ENCODE measurements at regions not wholly inside any gene's neighbourhood (a gene's known extent, or its start where the extent isn't known, plus 50 kb on each side); places are given as distances from the start of the nearest gene placed in this dataset.
"Not testable (repeated sequence)": the region's sequence is repeated elsewhere in the genome, so short reads cannot be mapped to it uniquely, and the experiment has no call there.

DNA sequence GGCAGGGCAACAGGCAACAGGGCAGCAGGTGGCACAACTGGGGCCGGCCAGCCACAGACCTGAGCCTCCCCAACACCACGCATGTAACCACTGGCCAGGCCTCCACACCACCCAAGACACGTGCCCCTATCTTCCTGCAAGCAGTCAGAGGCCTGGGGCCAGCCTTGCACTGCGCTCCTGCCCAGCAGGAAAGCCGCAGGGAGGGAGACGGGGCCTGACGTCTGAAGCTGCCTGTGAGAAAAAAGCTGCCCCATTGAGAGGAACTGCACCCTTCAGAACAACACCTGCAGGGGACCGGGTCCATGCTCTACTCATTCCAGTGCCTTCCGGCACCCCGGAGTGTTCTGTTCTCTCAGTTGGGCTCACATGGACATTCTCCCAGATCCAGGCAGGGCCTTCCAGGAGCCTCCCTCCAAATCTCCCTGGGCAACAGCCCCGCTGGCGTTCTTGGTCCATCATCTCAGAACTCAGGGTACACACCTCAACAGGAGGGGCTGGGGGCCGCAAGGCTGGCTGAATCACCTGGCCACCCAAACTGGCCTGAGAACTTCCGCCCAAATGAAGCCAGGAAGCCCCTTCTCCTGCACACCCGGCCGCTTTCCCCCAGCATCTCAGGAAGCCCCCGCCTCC lies 5403.6 kb upstream of the TPTE start:
- intact Hi-C loops (cut with DNase I), result not testable (repeated sequence)
- peak; percentile 62 for DNase-seq (ENCODE audit: low spot score)

DNA sequence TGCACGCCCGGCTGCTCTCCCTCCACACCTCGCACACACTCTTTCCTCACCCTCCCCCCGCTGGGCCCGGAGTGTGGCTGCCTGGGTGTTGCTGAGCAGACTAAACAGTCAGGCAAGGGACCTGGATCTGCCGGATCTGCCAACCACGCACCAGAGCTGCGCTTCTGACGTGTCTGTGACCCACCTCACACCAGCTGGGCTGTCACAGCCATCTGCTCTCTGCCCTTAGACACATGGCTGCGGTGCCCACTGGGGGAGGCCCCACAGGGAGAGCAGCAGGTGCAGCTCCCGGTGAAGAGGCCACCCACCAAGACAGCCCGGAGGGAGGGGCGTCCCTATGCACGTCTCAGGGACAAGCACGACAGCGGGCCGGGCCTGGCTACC lies 5403.1 kb upstream of the TPTE start:
- DNase-seq (ENCODE audit: low spot score); intact Hi-C loops (cut with DNase I): not testable (repeated sequence)

DNA sequence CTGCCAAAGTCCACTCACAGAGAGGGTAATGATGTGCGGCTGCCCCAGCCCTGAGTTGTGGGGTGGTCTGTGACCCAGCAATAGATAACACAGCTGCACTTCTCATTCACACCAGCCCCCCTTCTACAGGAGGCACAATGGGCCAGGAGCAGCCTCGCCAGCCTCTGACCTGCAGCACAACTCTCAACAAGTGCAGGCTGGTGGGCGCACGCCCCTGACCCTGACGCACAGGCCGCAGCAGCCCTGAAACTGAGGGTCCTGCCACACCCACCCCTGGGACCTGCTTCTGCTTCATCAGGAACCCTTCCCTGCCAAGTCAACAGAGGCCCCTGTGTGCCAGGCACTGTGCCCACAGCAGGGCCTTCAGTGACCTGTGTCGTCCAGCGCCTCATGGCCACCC lies 5402.2 kb upstream of the TPTE start:
- DNase-seq (ENCODE audit: low spot score), result peak; percentile 72

DNA sequence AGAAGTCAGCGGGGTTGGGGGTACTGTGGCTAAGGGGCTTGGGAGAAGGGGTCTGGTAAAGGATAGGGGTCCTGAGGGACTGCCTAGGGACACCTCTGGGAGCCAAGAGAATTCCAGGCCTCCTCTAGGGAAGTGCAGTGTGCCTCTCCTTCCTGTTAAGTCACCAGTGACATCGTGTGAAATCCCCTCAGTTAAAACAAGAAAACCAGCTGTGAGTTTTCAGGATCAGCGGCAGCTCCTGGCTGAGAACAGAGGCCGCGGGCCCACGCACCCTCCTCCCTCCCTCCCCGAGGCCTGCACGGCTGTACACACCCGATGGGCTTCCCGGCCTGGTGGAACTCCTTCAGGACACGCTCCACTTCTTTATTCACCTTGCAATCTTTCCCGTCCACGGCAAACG lies 5400.0 kb upstream of the TPTE start:
- DNase-seq (ENCODE audit: low spot score); intact Hi-C loops (cut with DNase I): not testable (repeated sequence)

More for the DNA sequence above, 5402.2 kb upstream of the TPTE start:
- intact Hi-C loops (cut with DNase I), result not testable (repeated sequence)

DNA sequence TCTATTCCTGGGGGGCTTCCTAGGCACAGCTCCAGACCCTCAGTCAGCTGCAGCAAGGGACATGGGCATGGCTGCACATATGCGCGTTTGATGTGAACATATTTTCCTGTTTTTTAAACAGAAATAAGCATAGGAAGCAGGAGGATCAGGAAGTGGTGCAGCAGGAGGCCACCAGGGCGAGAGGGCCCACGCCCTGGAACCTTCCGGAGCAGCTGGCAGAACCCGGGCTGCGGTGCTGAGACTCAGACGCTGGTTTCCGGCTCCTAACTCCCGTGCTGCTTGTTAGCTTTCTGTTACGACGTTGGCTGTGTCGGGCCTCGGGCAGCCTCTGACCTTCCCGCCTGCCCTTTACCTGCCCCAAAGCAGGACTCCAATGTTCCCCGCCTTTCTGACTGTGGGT lies 5399.5 kb upstream of the TPTE start:
- intact Hi-C loops (cut with DNase I); DNase-seq (ENCODE audit: low spot score): not testable (repeated sequence)

GRCh38 chr21:5123655-5124054 lies 5397.7 kb upstream of the TPTE start:
- peak; percentile 95 for DNase-seq (ENCODE audit: low spot score)
- intact Hi-C loops (cut with DNase I), result not testable (repeated sequence)

GRCh38 chr21:5128261-5128660 lies 5393.1 kb upstream of the TPTE start:
- intact Hi-C loops (cut with DNase I), result not testable (repeated sequence)
- DNase-seq (ENCODE audit: low spot score), result peak; percentile 99

GRCh38 chr21:5133824-5134223 lies 5387.6 kb upstream of the TPTE start:
- intact Hi-C loops (cut with DNase I), result not testable (repeated sequence)

DNA sequence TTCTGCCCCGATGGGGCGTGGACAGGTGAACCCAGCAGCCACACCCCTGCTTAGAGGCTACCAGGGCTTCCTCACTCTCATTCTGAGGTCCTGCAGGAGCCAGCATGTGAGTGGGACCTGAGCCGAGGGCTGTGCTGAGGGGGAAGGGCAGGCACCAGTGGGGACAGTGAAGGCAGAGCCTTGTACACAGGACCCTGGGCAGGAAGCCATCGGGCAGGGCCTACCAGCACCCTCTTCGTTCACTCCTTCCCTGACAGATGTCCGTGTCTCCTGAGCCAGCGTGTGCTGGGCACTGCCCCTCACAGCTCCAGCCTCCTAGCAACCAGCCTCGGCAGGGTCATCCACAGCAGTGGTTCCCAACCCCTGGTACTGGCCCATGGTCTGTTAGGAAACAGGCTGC lies 5385.0 kb upstream of the TPTE start:
- intact Hi-C loops (cut with DNase I), result not testable (repeated sequence)
- peak; percentile 16 for DNase-seq (ENCODE audit: low spot score)

More at GRCh38 chr21:5133824-5134223, 5387.6 kb upstream of the TPTE start:
- DNase-seq (ENCODE audit: low spot score), result not testable (repeated sequence)

GRCh38 chr21:5137006-5137405 lies 5384.4 kb upstream of the TPTE start:
- peak; percentile 44 for DNase-seq (ENCODE audit: low spot score)
- intact Hi-C loops (cut with DNase I), result not testable (repeated sequence)

DNA sequence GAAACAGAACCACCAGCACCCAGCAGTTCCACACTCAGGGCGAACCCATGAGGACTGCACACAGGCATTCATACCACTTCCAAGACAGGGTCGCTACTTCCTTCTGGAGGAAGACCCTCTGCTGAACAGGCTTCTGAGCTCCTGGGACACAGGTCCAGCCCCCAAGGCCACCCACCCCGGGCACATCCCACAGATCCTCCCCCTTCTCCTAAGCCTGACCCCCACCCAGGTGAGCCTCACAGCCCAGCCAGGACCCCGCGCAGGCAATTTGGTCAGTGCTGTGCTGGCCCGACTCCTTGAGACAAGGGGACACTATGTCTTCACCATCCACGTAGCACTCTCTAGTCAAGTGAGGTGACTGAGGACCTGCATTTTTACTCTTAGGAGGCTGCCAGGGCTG lies 5382.7 kb upstream of the TPTE start:
- peak; percentile 12 for DNase-seq (ENCODE audit: low spot score)
- intact Hi-C loops (cut with DNase I), result not testable (repeated sequence)

GRCh38 chr21:5139528-5139927 lies 5381.9 kb upstream of the TPTE start:
- DNase-seq (ENCODE audit: low spot score); intact Hi-C loops (cut with DNase I): not testable (repeated sequence)

DNA sequence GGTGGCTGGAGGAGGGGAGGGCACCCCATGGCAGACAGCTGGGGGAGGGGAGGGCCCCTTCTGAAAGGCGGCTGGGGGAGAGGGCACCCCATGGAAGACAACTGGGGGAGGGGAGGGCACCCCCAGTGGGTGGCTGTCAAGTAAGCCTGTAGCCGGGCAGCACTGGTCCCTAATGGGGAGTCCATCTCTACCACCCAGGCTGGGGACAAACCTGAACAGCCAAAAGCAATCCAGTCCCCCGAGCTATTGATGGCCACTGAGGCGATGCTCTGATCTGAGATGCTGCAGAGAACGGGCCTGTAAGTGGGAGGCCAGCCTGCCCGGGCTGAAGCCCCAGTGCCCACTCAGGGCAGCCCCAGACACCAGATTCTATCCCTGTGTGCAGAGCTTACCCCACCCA lies 5378.4 kb upstream of the TPTE start:
- peak; percentile 5 for DNase-seq (ENCODE audit: low spot score)
- intact Hi-C loops (cut with DNase I), result not testable (repeated sequence)

GRCh38 chr21:5144731-5145130 lies 5376.7 kb upstream of the TPTE start:
- intact Hi-C loops (cut with DNase I), result not testable (repeated sequence)
- peak; percentile 68 for DNase-seq (ENCODE audit: low spot score)

DNA sequence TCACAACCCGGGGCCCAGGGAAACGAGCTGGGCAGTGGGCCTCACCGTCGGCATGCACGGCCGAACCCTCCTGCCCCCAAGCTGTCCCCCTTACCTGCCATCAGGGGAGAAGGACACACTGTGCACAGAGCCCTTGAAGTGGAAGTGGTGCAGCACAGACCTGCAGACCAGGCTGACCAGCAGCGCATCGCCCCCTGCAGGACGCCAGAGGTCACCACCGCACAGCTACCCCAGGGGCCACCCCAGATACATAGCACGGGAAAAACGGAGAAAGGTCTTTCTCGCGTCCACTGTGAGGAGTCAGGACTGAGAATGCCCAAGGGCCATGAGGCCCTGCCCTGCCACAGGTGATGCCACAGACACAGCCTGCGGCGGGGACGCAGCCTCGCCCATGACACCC lies 5373.7 kb upstream of the TPTE start:
- DNase-seq (ENCODE audit: low spot score), result peak; percentile 67
- intact Hi-C loops (cut with DNase I), result not testable (repeated sequence)

- intact Hi-C loops (cut with DNase I); DNase-seq (ENCODE audit: low spot score): not testable (repeated sequence)
These were observed 5372.2 kb upstream of the TPTE start for GRCh38 chr21:5149222-5149621.

DNA sequence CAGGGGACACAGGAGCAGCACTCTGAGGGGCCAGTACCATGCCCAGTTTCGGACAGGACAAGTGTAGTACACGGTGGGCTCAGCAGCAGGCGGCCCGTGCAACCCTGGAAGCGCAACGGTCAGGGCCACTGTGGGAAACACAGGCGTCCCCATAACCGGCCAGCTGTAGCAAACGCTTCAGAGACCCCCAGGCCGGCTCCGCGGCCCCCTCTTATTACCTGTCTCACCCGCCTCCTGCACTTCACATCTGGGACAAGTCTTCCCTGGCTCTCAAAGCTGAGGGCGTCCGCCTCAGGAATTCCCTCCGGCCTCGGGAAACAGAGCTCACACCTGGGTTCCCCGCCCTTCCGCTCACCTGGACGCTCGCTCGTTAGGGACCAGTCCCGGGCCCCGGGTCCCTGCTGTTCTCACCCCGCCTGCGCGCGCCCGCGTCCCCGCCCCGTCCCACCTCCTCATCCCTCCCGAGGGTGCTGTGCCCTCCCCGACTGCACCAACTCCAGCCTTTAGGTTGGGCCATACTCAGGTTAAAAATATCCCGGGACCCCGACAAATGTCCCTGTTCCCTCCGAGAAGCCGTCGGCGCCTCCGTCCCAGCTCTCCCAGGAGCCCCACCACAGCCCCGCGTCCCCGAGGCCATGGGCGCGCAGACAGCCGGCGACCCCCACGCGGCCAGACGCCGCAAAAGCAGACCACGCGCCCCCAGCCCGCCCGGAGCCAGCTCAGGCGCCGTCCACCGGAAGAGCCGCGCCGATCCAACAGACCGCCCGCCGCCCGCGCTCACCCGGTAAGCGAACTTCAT lies 5367.3 kb upstream of the TPTE start:
- peak; percentile 69 for DNase-seq (ENCODE audit: low spot score)
- intact Hi-C loops (cut with DNase I), result not testable (repeated sequence)

- DNase-seq (ENCODE audit: low spot score), result peak; percentile 95
- intact Hi-C loops (cut with DNase I), result not testable (repeated sequence)
These were observed 5366.8 kb upstream of the TPTE start for GRCh38 chr21:5154641-5154982.

DNA sequence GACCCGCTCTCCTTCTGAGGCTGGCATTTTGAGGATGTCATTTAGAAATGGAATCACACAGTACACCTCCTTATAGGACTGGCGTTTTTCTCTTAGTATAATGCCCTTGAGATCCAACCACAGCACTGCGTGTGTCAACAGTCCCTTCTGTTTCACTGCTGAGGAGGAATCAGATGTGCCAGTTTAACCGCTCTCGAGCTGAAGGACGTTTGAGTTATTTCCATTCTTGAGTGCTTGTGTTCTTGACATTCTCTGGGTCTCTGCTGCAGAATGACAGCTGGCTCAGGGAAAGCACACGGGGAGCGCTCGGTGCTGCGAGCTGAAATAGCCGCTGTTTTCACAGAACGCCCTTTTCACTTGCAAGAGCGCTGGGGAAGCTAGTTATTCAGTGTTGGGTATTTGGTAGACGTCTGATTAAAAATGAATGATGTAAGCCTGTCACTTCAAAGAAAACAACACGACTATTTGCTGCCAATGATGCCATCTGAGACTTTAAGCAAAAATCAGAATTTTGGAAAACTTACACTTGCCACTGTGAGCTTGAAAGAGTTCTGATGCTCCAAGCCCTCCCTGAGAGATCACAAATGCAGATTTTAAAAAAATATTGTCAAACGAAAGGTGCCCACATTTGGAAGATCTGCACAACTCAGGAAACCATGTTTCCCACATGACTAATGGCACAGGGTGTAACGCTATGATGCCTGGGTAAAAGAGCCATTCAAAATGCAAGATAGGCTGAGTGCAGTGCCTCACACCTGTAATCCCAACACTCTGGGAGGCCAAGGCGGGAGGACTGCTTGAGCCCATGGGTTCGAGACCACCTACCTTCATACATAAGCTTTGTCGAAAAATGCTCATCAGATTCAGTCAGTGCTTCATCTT lies 5358.4 kb upstream of the TPTE start:
- intact Hi-C loops (cut with DNase I); DNase-seq (ENCODE audit: low spot score): not testable (repeated sequence)

DNA sequence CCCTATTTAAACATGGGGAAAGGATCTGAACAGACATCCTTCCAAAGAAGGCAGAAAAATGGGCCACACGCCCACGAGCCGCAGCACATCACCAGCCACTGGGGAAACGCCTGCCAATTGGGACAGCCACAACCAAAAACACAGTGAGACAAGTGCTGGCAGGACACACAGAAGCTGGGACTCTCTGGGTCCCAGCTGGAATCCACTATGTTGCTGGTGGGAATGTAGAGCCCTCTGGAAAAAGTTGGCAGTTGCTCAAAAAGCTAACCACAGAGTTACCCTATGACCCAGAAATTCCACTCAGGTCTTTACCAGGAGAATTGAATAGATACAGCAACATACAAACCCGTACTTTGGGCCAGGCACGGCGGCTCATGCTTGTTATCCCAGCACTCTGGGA lies 5355.6 kb upstream of the TPTE start:
- DNase-seq (ENCODE audit: low spot score); intact Hi-C loops (cut with DNase I): not testable (repeated sequence)

Data from posterior vena cava (tissue), 2 donors.